Nephron (organoid): ENCODE measurements at regions not wholly inside any gene's neighbourhood (a gene's known extent, or its start where the extent isn't known, plus 50 kb on each side); places are given as distances from the start of the nearest gene placed in this dataset.
"Not testable (repeated sequence)": the region's sequence is repeated elsewhere in the genome, so short reads cannot be mapped to it uniquely, and the experiment has no call there.

ENCODE experiments used
- H3K27ac Mint-ChIP-seq, 3 experiments: 2 replicates each; pipeline ENCODE4 v1.8.0; 2020; ENCODE audit warnings: mixed read lengths in 3 of 3, mild to moderate bottlenecking in 2 of 3, moderate library complexity in 1 of 3
- H3K27me3 Mint-ChIP-seq: 2 replicates; pipeline ENCODE4 v1.8.0; 2021; ENCODE audit warnings: low read depth, mild to moderate bottlenecking, moderate library complexity, mixed read lengths
- H3K36me3 Mint-ChIP-seq: 2 replicates; pipeline ENCODE4 v1.8.0; 2020; ENCODE audit warnings: low read depth, mixed read lengths
- H3K4me1 Mint-ChIP-seq: 2 replicates; pipeline ENCODE4 v1.8.0; 2020; ENCODE audit warnings: mixed read lengths
- H3K4me3 Mint-ChIP-seq, 3 experiments: 2 replicates each; pipeline ENCODE4 v1.8.0; 2020; ENCODE audit warnings: mild to moderate bottlenecking in 3 of 3, mixed read lengths in 3 of 3, moderate library complexity in 2 of 3
- H3K9me3 Mint-ChIP-seq: 2 replicates; pipeline ENCODE4 v1.8.0; 2020; ENCODE audit warnings: mixed read lengths
- CTCF ChIP-seq, 3 experiments: fragments of 200-600 bp; sonication (generic); IDR thresholded peaks; one replicate each; pipeline ENCODE4 v1.5.0; 2021; ENCODE audit warnings: antibody characterized with exemption in 3 of 3; ENCODE audit not compliant: unreplicated experiment in 3 of 3

- no peak for TF ChIP-seq CTCF (IDR thresholded peaks at IDR 0.05; ENCODE audit: unreplicated experiment in 3 of 3)
- no peak overlapping the region for H3K27ac Mint-ChIP-seq
- no peak overlapping the region for H3K4me3 Mint-ChIP-seq
- peaks cover 65% of the 10 kb centered on the region for H3K9me3 Mint-ChIP-seq
- H3K36me3 Mint-ChIP-seq = no peaks in the 10 kb centered on the region
- no peaks in the 10 kb centered on the region for H3K27me3 Mint-ChIP-seq
- no peaks in the 10 kb centered on the region for H3K4me1 Mint-ChIP-seq
Observed at GRCh38 chr14:106067935-106068334, 541.6 kb downstream of the TMEM121 start.

GRCh38 chr14:106069804-106070625 lies 543.6 kb downstream of the TMEM121 start:
- Mint-ChIP-seq H3K9me3 (peaks cover 58% of the 10 kb centered on the region), H3K27me3 (no peaks in the 10 kb centered on the region), H3K4me3 (no peak overlapping the region), H3K4me1 (no peaks in the 10 kb centered on the region), H3K36me3 (no peaks in the 10 kb centered on the region), H3K27ac (no peak overlapping the region)
- TF ChIP-seq CTCF (IDR thresholded peaks at IDR 0.05; ENCODE audit: unreplicated experiment in 3 of 3) = no peak

- no peaks in the 10 kb centered on the region for H3K27me3 Mint-ChIP-seq
- no peak for TF ChIP-seq CTCF (IDR thresholded peaks at IDR 0.05; ENCODE audit: unreplicated experiment in 3 of 3)
- H3K27ac Mint-ChIP-seq = no peak overlapping the region
- H3K9me3 Mint-ChIP-seq = peaks cover 17% of the 10 kb centered on the region
- no peak overlapping the region for H3K4me3 Mint-ChIP-seq
- no peaks in the 10 kb centered on the region for H3K4me1 Mint-ChIP-seq
- no peaks in the 10 kb centered on the region for H3K36me3 Mint-ChIP-seq
Observed at GRCh38 chr14:106080922-106081321, 554.5 kb downstream of the TMEM121 start.

DNA sequence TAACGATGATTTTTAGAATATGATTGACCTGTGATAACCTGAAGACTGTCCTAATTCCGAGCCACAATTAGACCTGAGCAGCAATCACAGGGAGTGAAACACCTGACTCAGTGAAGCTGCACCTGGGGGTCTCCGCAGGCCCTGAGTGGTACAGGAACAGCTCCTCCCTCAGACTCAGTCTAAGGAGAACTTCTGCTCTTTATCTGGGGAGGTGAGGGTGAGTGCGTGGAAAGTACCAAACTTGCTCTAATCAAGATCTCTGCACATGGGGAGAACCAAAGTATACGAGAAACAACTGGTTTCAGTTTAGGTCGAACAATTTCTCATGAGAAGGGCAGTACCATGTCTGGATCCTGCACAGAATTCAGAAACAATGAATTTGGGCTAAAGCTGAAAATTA lies 555.3 kb downstream of the TMEM121 start:
- H3K27ac Mint-ChIP-seq, H3K27me3 Mint-ChIP-seq, H3K36me3 Mint-ChIP-seq, H3K4me3 Mint-ChIP-seq, H3K4me1 Mint-ChIP-seq: not testable (repeated sequence)
- H3K9me3 Mint-ChIP-seq = peaks cover 17% of the 10 kb centered on the region

DNA sequence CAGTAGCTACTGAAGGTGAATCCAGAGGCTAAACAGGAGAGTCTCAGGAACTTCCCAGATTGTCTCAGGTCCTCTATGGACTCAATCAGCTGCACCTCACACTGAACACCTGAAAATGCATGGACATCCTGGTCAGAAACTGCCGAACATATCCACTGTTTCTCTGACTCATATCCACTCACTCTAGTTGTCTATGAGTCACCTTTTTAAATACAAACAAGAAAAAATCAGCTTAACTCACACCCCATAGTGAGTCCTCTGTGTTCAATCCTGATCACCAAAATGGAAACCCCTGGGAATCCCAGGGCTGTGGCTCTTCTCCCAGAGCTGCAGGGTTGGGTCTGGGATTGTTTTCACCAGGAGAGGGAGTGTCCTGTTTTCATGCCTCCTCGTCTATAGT lies 556.7 kb downstream of the TMEM121 start:
- H3K27me3 Mint-ChIP-seq = no peaks in the 10 kb centered on the region
- no peaks in the 10 kb centered on the region for H3K4me1 Mint-ChIP-seq
- peaks cover 17% of the 10 kb centered on the region for H3K9me3 Mint-ChIP-seq
- no peak overlapping the region for H3K27ac Mint-ChIP-seq
- no peak overlapping the region for H3K4me3 Mint-ChIP-seq
- H3K36me3 Mint-ChIP-seq = no peaks in the 10 kb centered on the region
- no peak for TF ChIP-seq CTCF (IDR thresholded peaks at IDR 0.05; ENCODE audit: unreplicated experiment in 3 of 3)

- H3K36me3 Mint-ChIP-seq = no peaks in the 10 kb centered on the region
- TF ChIP-seq CTCF (IDR thresholded peaks at IDR 0.05; ENCODE audit: unreplicated experiment in 3 of 3) = no peak
- peaks cover 5% of the 10 kb centered on the region for H3K9me3 Mint-ChIP-seq
- H3K4me3 Mint-ChIP-seq = no peak overlapping the region
- H3K4me1 Mint-ChIP-seq = no peaks in the 10 kb centered on the region
- no peaks in the 10 kb centered on the region for H3K27me3 Mint-ChIP-seq
- no peak overlapping the region for H3K27ac Mint-ChIP-seq
Observed at GRCh38 chr14:106087837-106088236, 561.5 kb downstream of the TMEM121 start.

GRCh38 chr14:106088860-106089259 lies 562.5 kb downstream of the TMEM121 start:
- not testable (repeated sequence) for H3K27ac Mint-ChIP-seq, H3K9me3 Mint-ChIP-seq, H3K27me3 Mint-ChIP-seq, H3K4me3 Mint-ChIP-seq, H3K4me1 Mint-ChIP-seq, H3K36me3 Mint-ChIP-seq
